Naive thymus-derived CD4-positive, alpha-beta T cell (primary cell): ENCODE measurements at regions not wholly inside any gene's neighbourhood (a gene's known extent, or its start where the extent isn't known, plus 50 kb on each side); places are given as distances from the start of the nearest gene placed in this dataset.

Experiments used
- ATAC-seq: fragments of 150-1000 bp; cut with Tn5 transposase; 2 replicates; pipeline ENCODE4 v1.10.0; 2021; ENCODE audit warnings: mild to moderate bottlenecking, moderate library complexity
- CTCF ChIA-PET: fragments of 350-600 bp; sonication (Branson Sonifier 250); formaldehyde crosslinking; loops from one replicate; lab custom pipeline; 2021; ENCODE audit warnings: antibody characterized with exemption; lab: Charles Lee
- POLR2A ChIA-PET: fragments of 350-600 bp; sonication (Branson Sonifier 250); formaldehyde crosslinking; loops from one replicate; lab custom pipeline; 2021; ENCODE audit warnings: antibody characterized with exemption, inconsistent platforms; lab: Charles Lee
- DNase-seq, 9 donors: peaks; one replicate each; pipeline versions ENCODE4 v3.0.0 to v3.0.0-alpha.2; 2020 to 2022; ENCODE audit warnings: mixed read lengths in 1 of 9
- H3K27ac ChIP-seq: one replicate; pipeline ENCODE4 v1.7.0; 2013; ENCODE audit warnings: mild to moderate bottlenecking, low read depth, low read length, moderate library complexity
- H3K27me3 ChIP-seq, 2 donors: one replicate each; pipeline ENCODE4 v1.7.0; 2013; ENCODE audit warnings: low read length in 2 of 2, mild to moderate bottlenecking in 2 of 2, moderate library complexity in 2 of 2; ENCODE audit not compliant: control insufficient read depth in 2 of 2, insufficient read depth in 2 of 2
- H3K36me3 ChIP-seq, 3 experiments: 1 replicate in 2 of 3; 2 replicates in 1 of 3; pipeline ENCODE4 v1.7.0; 2013; ENCODE audit warnings: low read length in 3 of 3, mild to moderate bottlenecking in 3 of 3, moderate library complexity in 1 of 3; ENCODE audit not compliant: insufficient read depth in 3 of 3, control insufficient read depth in 2 of 3
- H3K4me1 ChIP-seq, 2 donors: one replicate each; pipeline ENCODE4 v1.7.0; 2013; ENCODE audit warnings: low read length in 2 of 2, mild to moderate bottlenecking in 2 of 2, moderate library complexity in 1 of 2; ENCODE audit not compliant: control insufficient read depth in 2 of 2, insufficient read depth in 2 of 2
- H3K4me3 ChIP-seq: 2 replicates; pipeline ENCODE4 v1.7.0; 2013; ENCODE audit warnings: mild to moderate bottlenecking, low read length
- H3K9me3 ChIP-seq, 3 experiments: 1 replicate in 2 of 3; 2 replicates in 1 of 3; pipeline ENCODE4 v1.7.0; 2013; ENCODE audit warnings: low read length in 3 of 3; ENCODE audit not compliant: control insufficient read depth in 2 of 3
- H3K27ac Mint-ChIP-seq, 9 donors: one replicate each; pipeline ENCODE4 v1.8.0; 2020 to 2022; ENCODE audit warnings: mixed read lengths in 9 of 9, mild to moderate bottlenecking in 8 of 9, moderate library complexity in 5 of 9, inconsistent platforms in 2 of 9
- H3K27me3 Mint-ChIP-seq, 5 donors: one replicate each; pipeline ENCODE4 v1.8.0; 2021 to 2022; ENCODE audit warnings: mixed read lengths in 5 of 5, mild to moderate bottlenecking in 1 of 5
- H3K36me3 Mint-ChIP-seq, 5 donors: one replicate each; pipeline ENCODE4 v1.8.0; 2020 to 2022; ENCODE audit warnings: mixed read lengths in 5 of 5, mild to moderate bottlenecking in 3 of 5, inconsistent platforms in 1 of 5
- H3K4me1 Mint-ChIP-seq, 7 donors: one replicate each; pipeline ENCODE4 v1.8.0; 2020 to 2022; ENCODE audit warnings: mixed read lengths in 7 of 7, mild to moderate bottlenecking in 3 of 7, inconsistent platforms in 1 of 7
- H3K4me3 Mint-ChIP-seq, 10 donors: one replicate each; pipeline ENCODE4 v1.8.0; 2020 to 2022; ENCODE audit warnings: mild to moderate bottlenecking in 10 of 10, mixed read lengths in 10 of 10, moderate library complexity in 6 of 10, inconsistent platforms in 2 of 10
- H3K9me3 Mint-ChIP-seq, 11 donors: one replicate each; pipeline ENCODE4 v1.8.0; 2020 to 2022; ENCODE audit warnings: mixed read lengths in 11 of 11, mild to moderate bottlenecking in 4 of 11, inconsistent platforms in 1 of 11, moderate library complexity in 1 of 11
- intact Hi-C, 2 donors: fragments of 100-400 bp; cut with micrococcal nuclease; formaldehyde crosslinking; loops; one replicate each; pipeline ENCODE4 v1.15.1; 2023

GRCh38 chr7:35889001-35889400 is 88.1 kb downstream of the SEPTIN7 start:
- no peaks in the 10 kb centered on the region for H3K9me3 Mint-ChIP-seq
- intact Hi-C loops = loop anchor here in 1 of 2 donors (5.0 kb wide), 1 partner anchor 87 kb away; the partner anchor contains the start of gene SEPTIN7
- Histone ChIP-seq H3K27me3 (no peaks in the 10 kb centered on the region), H3K36me3 (peaks cover 0 to 26% (median 15%) of the 10 kb centered on the region in 3 experiments), H3K4me3 (no peak overlapping the region), H3K9me3 (no peaks in the 10 kb centered on the region), H3K4me1 (no peaks in the 10 kb centered on the region), H3K27ac (no peak overlapping the region)
- no peak overlapping the region for H3K4me3 Mint-ChIP-seq
- CTCF ChIA-PET = no interaction called here
- H3K27ac Mint-ChIP-seq = peak overlapping the region in 3 of 9 donors; percentile 42 to 76 (median 60)
- DNase-seq (no peak), ATAC-seq (no peak)
- peaks cover 17 to 54% (median 42%) of the 10 kb centered on the region in 5 donors for H3K36me3 Mint-ChIP-seq
- peaks cover 7 to 34% (median 26%) of the 10 kb centered on the region in 7 donors for H3K4me1 Mint-ChIP-seq
- POLR2A ChIA-PET = interaction anchor here (0.6 to 1.7 kb wide), 2 partner anchors 89 to 151 kb away, joined by 3 to 6 read pairs; partner anchors contain the start of gene SEPTIN7
- no peaks in the 10 kb centered on the region for H3K27me3 Mint-ChIP-seq

- no peak overlapping the region for H3K4me3 Mint-ChIP-seq
- no peaks in the 10 kb centered on the region for H3K27me3 ChIP-seq
- DNase-seq (no peak), ATAC-seq (no peak)
- no peaks in the 10 kb centered on the region for H3K9me3 ChIP-seq
- ChIA-PET POLR2A (interaction anchor here (1.2 to 1.7 kb wide), 2 partner anchors 89 to 182 kb away, joined by 3 to 6 read pairs; partner anchors contain the start of gene SEPTIN7), CTCF (no interaction called here)
- H3K36me3 ChIP-seq = peaks cover 0 to 22% (median 13%) of the 10 kb centered on the region in 3 experiments
- peak overlapping the region in 4 of 9 donors; percentile 9 to 80 (median 56) for H3K27ac Mint-ChIP-seq
- H3K27me3 Mint-ChIP-seq = no peaks in the 10 kb centered on the region
- no peaks in the 10 kb centered on the region for H3K9me3 Mint-ChIP-seq
- H3K4me3 ChIP-seq = no peak overlapping the region
- H3K4me1 Mint-ChIP-seq = peaks cover 8 to 38% (median 28%) of the 10 kb centered on the region in 7 donors
- peaks cover 16 to 53% (median 44%) of the 10 kb centered on the region in 5 donors for H3K36me3 Mint-ChIP-seq
- no peak overlapping the region for H3K27ac ChIP-seq
- intact Hi-C loops = loop anchor here (5.0 kb wide), 1 partner anchor 88 kb away; the partner anchor contains the start of gene SEPTIN7 (in 2 of the 2)
- no peaks in the 10 kb centered on the region for H3K4me1 ChIP-seq
Observed at GRCh38 chr7:35889870-35890269, 89.0 kb downstream of the SEPTIN7 start.

- DNase-seq (no peak), ATAC-seq (no peak)
- no peaks in the 10 kb centered on the region for H3K9me3 Mint-ChIP-seq
- Histone ChIP-seq H3K9me3 (no peaks in the 10 kb centered on the region), H3K27me3 (no peaks in the 10 kb centered on the region), H3K4me3 (no peak overlapping the region), H3K4me1 (no peaks in the 10 kb centered on the region), H3K36me3 (peaks cover 0 to 19% (median 6%) of the 10 kb centered on the region in 3 experiments), H3K27ac (no peak overlapping the region)
- H3K27me3 Mint-ChIP-seq = no peaks in the 10 kb centered on the region
- intact Hi-C loops = loop anchor here in 1 of 2 donors (5.0 kb wide), 1 partner anchor 89 kb away; the partner anchor contains the start of gene SEPTIN7
- peak overlapping the region in 8 of 9 donors; percentile 11 to 71 (median 57) for H3K27ac Mint-ChIP-seq
- ChIA-PET CTCF (no interaction called here), POLR2A (interaction anchor here (0.8 to 1.0 kb wide), 2 partner anchors 88 to 90 kb away, joined by 4 to 6 read pairs; partner anchors contain the start of gene SEPTIN7)
- H3K4me1 Mint-ChIP-seq = peaks cover 9 to 37% (median 28%) of the 10 kb centered on the region in 7 donors
- H3K36me3 Mint-ChIP-seq = peaks cover 13 to 51% (median 38%) of the 10 kb centered on the region in 5 donors
- no peak overlapping the region for H3K4me3 Mint-ChIP-seq
Observed at GRCh38 chr7:35891004-35891830, 90.4 kb downstream of the SEPTIN7 start.

GRCh38 chr7:35893649-35894048 is 92.8 kb downstream of the SEPTIN7 start:
- POLR2A ChIA-PET = no interaction called here
- CTCF ChIA-PET = interaction anchor here (0.6 to 1.1 kb wide), 2 partner anchors 16 to 160 kb away, joined by 3 to 4 read pairs; no protein-coding TSS in a partner anchor
- Mint-ChIP-seq H3K9me3 (no peaks in the 10 kb centered on the region), H3K27ac (peak overlapping the region in 7 of 9 donors; percentile 27 to 83 (median 62)), H3K36me3 (peaks cover 10 to 39% (median 32%) of the 10 kb centered on the region in 5 donors), H3K27me3 (no peaks in the 10 kb centered on the region), H3K4me3 (no peak overlapping the region), H3K4me1 (peaks cover 9 to 39% (median 33%) of the 10 kb centered on the region in 7 donors)
- Histone ChIP-seq H3K36me3 (peaks cover 0 to 9% (median 4%) of the 10 kb centered on the region in 3 experiments), H3K9me3 (no peaks in the 10 kb centered on the region), H3K4me3 (no peak overlapping the region), H3K4me1 (no peaks in the 10 kb centered on the region), H3K27me3 (no peaks in the 10 kb centered on the region), H3K27ac (no peak overlapping the region)
- ATAC-seq = no peak
- no peak for DNase-seq
- intact Hi-C loops = loop anchor here in 1 of 2 donors (5.0 kb wide), 1 partner anchor 91 kb away; the partner anchor contains the start of gene SEPTIN7

- Histone ChIP-seq H3K4me1 (no peaks in the 10 kb centered on the region), H3K36me3 (no peaks in the 10 kb centered on the region), H3K27ac (no peak overlapping the region), H3K27me3 (no peaks in the 10 kb centered on the region), H3K9me3 (no peaks in the 10 kb centered on the region), H3K4me3 (no peak overlapping the region)
- ChIA-PET CTCF (interaction anchor here (1.2 kb wide), 1 partner anchor 185 kb away, joined by 3 read pairs; no protein-coding TSS in a partner anchor), POLR2A (no interaction called here)
- Mint-ChIP-seq H3K4me1 (peaks cover 3 to 39% (median 27%) of the 10 kb centered on the region in 7 donors), H3K27me3 (no peaks in the 10 kb centered on the region), H3K27ac (peak overlapping the region in 8 of 9 donors; percentile 2 to 83 (median 64)), H3K9me3 (no peaks in the 10 kb centered on the region), H3K36me3 (peaks cover 7 to 29% (median 22%) of the 10 kb centered on the region in 5 donors), H3K4me3 (no peak overlapping the region)
- intact Hi-C loops = loop anchor here in 1 of 2 donors (5.0 kb wide), 1 partner anchor 92 kb away; the partner anchor contains the start of gene SEPTIN7
- ATAC-seq = no peak
- no peak for DNase-seq
Observed at GRCh38 chr7:35894721-35895120, 93.9 kb downstream of the SEPTIN7 start.

GRCh38 chr7:35900651-35901050 is 99.8 kb downstream of the SEPTIN7 start:
- Mint-ChIP-seq H3K27me3 (no peaks in the 10 kb centered on the region), H3K36me3 (peaks cover 0 to 27% (median 5%) of the 10 kb centered on the region in 5 donors), H3K4me3 (no peak overlapping the region), H3K4me1 (peaks cover 0 to 12% (median 0%) of the 10 kb centered on the region in 7 donors), H3K27ac (peak overlapping the region in 7 of 9 donors; percentile 14 to 72 (median 62)), H3K9me3 (no peaks in the 10 kb centered on the region)
- no peak overlapping the region for H3K27ac ChIP-seq
- no peaks in the 10 kb centered on the region for H3K4me1 ChIP-seq
- ATAC-seq = no peak
- H3K36me3 ChIP-seq = peaks cover 0 to 22% (median 13%) of the 10 kb centered on the region in 3 experiments
- H3K27me3 ChIP-seq = no peaks in the 10 kb centered on the region
- no peaks in the 10 kb centered on the region for H3K9me3 ChIP-seq
- no peak for DNase-seq
- intact Hi-C loops = no loop called here
- no peak overlapping the region for H3K4me3 ChIP-seq
- ChIA-PET CTCF (no interaction called here), POLR2A (interaction anchor here (0.6 kb wide), 1 partner anchor 201 kb away, joined by 3 read pairs; no protein-coding TSS in a partner anchor)
